GM19467 (cell line): ENCODE measurements at regions not wholly inside any gene's neighbourhood (a gene's known extent, or its start where the extent isn't known, plus 50 kb on each side); places are given as distances from the start of the nearest gene placed in this dataset.
"Not testable (repeated sequence)": the region's sequence is repeated elsewhere in the genome, so short reads cannot be mapped to it uniquely, and the experiment has no call there.

ENCODE experiments used
- ATAC-seq: cut with Tn5 transposase; IDR thresholded peaks from one replicate; pipeline ENCODE4 v1.9.1; 2021; ENCODE audit warnings: mild to moderate bottlenecking, moderate library complexity; ENCODE audit not compliant: unreplicated experiment

DNA sequence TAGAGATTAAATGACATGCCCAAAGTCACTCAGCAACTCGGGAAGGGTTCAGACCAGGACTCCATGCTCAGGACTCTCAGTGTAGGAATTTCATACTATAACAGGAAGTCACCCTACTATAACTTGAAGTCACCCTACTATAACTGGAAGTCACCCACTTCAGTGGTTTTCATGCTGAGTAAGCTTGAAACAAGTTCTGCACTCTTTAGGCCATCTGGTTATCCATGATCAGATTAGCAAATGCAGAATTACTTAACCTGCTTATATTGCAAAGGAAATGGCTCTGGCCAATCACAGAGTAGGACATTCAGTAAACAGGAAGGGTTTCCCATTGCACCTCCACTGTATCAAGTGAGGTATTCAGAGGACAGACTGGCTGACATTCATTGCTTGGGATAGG, 1240.4 kb downstream of the GATA3 start:
- peak; percentile 89 for ATAC-seq

GRCh38 chr10:9296190-9296589, 1241.7 kb downstream of the GATA3 start:
- no peak for ATAC-seq

- ATAC-seq = no peak
These were observed 1243.1 kb downstream of the GATA3 start for GRCh38 chr10:9297580-9297979.

DNA sequence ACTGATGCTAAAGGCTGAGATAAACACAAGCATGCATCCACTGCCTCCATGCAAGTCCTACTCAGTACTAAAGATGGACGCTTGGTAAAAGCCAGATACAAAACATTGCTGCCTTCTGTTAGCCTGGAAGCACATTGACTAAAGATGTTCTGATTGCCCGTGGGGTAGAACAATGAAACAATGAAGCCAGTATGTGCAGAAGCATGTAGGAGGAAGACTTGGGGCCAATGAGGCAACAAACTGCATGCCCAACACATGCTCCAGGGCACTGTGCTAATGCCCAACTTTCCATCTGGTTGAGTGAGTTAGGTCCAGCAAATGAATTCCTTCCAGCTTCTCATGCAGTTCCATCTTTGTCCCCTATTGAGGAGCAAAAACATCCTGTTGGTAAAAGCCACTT, 1245.5 kb downstream of the GATA3 start:
- ATAC-seq = no peak

- ATAC-seq = no peak
These were observed 1246.7 kb downstream of the GATA3 start for GRCh38 chr10:9301148-9301547.

- ATAC-seq = no peak
These were observed 1247.1 kb downstream of the GATA3 start for GRCh38 chr10:9301554-9301953.

GRCh38 chr10:9302140-9302746, 1247.8 kb downstream of the GATA3 start:
- peak; percentile 45 for ATAC-seq

GRCh38 chr10:9305018-9305655, 1250.6 kb downstream of the GATA3 start:
- no peak for ATAC-seq

GRCh38 chr10:9311702-9312499, 1257.4 kb downstream of the GATA3 start:
- ATAC-seq = no peak

DNA sequence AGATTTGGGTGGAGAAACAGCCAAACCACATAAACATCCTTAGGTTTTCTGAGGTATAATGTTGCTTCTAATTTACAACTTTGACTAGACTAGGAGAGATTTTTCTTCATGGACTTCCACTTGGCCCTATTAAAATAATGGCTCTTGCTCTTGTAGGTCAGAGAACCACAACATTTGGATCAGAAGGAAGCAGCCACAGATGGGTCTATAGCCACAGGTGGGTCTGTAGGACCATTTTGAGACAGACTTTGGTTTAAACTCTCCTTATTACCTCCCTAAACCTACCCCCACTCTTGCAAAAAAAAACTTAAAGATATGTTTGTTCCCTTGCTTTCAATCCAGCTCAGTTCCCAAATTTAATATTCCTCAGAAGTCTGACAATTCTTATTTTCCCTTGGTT, 1260.8 kb downstream of the GATA3 start:
- ATAC-seq = no peak

DNA sequence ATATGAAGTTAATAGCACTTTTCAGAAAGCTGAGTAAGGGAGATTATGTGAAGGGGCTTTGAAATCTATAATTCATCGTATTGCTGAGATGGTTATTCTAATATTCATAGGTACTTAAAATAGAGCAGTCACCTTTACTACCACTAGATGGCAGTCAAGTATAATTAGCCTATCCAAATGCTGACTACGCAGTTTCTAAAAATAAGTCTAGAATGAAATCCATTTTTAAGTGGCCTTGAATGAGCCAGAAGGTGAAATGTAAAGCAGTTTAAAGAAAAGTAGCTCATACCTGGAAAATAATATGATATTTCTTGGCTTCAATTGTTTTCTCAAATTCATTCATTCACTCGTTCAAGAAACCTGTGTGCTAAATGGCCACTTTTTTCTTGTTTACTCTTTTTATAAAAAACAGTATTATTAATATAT, 1277.1 kb downstream of the GATA3 start:
- ATAC-seq = no peak

GRCh38 chr10:9334270-9334669, 1279.8 kb downstream of the GATA3 start:
- ATAC-seq = no peak

DNA sequence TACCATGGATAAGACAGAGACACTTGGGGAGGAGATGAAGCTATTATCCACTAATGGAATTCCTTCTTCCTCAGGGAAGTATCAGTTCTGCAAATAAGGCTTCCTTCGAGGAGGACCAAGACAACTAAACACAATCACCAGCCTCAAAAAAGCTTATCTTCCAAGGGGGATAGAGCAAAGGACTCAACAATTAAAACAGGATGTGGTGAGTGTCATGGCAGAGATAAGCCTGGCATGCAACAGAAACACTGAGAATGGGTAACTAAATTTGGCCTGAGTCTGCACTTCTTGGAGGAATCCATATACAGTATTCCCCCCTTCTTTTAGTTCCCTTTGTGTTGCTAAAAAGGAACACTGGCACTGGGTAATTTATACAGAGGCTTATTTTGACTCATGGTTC, 1285.2 kb downstream of the GATA3 start:
- no peak for ATAC-seq

GRCh38 chr10:9342885-9343570, 1288.5 kb downstream of the GATA3 start:
- ATAC-seq = no peak

- not testable (repeated sequence) for ATAC-seq
These were observed 1293.4 kb downstream of the GATA3 start for GRCh38 chr10:9347933-9348332.

DNA sequence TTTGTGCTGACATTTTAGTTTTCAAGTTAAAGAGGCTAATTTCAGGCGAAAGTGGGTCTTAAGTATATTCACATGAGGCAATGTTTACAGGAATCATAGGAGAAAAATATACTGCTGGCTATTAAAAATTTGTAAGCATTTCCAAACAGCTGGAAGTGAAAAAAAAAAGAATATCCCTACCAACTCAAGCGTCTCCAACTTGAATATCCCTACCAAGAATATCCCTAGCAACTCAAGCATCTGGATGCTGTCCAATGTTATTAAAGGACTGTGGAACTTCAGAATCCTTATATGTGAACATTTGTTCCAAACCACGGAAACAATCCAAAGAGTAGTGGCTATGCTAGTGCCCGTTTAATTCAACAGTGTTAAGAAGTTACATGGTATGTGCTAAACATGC, 1303.0 kb downstream of the GATA3 start:
- ATAC-seq = no peak

DNA sequence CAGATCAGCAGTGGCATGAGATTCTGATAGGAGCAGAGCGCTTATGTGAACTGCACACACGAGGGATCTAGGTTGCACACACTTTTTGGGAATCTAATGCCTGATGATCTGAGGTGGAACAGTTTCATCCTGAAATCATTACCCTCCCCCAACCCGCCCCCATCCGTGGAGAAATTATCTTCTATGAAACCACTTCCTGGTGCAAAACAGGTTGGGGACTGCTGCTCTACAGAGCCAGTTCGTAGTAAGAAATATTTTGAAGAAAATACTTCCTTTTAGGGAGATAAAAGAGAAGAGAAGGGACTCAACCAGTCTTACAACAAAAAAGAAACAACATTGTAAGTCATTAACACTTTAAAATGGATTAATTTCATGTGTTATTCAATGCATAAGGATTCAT, 1308.2 kb downstream of the GATA3 start:
- no peak for ATAC-seq

GRCh38 chr10:9379183-9379582, 1324.7 kb downstream of the GATA3 start:
- ATAC-seq = no peak

- ATAC-seq = no peak
These were observed 1327.4 kb downstream of the GATA3 start for GRCh38 chr10:9381733-9382532.

GRCh38 chr10:9382533-9382866, 1328.0 kb downstream of the GATA3 start:
- no peak for ATAC-seq

DNA sequence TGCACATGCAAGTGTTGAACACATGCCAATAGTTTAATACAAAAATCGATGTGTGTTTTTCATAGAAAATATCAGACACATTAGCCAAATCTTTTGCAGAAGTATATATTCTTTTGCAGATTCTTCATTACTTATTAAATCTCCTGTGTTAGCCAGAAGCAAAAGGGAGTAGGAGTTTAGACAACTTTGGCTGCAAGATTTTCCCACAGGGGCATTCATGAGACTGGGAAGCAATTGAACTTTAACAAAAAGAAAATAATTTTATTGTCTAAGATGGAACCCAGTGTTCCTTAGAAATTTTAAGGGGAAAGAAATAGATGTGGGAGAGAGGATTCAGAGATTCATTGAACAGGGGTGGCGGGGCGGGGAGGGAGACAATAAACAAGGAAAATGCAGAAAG, 1336.0 kb downstream of the GATA3 start:
- ATAC-seq = no peak
